DND-41 (cell line): ENCODE measurements at regions not wholly inside any gene's neighbourhood (a gene's known extent, or its start where the extent isn't known, plus 50 kb on each side); places are given as distances from the start of the nearest gene placed in this dataset.

Experiments used
- ATAC-seq: fragments of 200-7000 bp; cut with Tn5 transposase; 3 replicates; pipeline ENCODE4 v1.9.1; 2021; ENCODE audit warnings: low read depth; ENCODE audit not compliant: insufficient read depth
- DNase-seq: peaks from one replicate; pipeline ENCODE4 v3.0.0-alpha.2; 2020
- H2AFZ ChIP-seq: 2 replicates; pipeline ENCODE4 v1.6.0; 2012; ENCODE audit warnings: low read depth, low read length
- H3K27ac ChIP-seq: 2 replicates; pipeline ENCODE4 v1.5.1; 2012; ENCODE audit warnings: low read length, inconsistent platforms
- H3K27me3 ChIP-seq: fragments of 200-600 bp; sonication (generic); 2 replicates; pipeline ENCODE4 v1.6.0; 2012; ENCODE audit warnings: low read length, mild to moderate bottlenecking, inconsistent platforms; ENCODE audit not compliant: insufficient read depth, poor library complexity
- H3K36me3 ChIP-seq: 2 replicates; pipeline ENCODE4 v1.5.1; 2012; ENCODE audit warnings: low read length, inconsistent platforms; ENCODE audit not compliant: insufficient read depth
- H3K4me1 ChIP-seq: 2 replicates; pipeline ENCODE4 v1.5.1; 2012; ENCODE audit warnings: mild to moderate bottlenecking, low read length; ENCODE audit not compliant: insufficient read depth
- H3K4me2 ChIP-seq: 2 replicates; pipeline ENCODE4 v1.6.0; 2012; ENCODE audit warnings: mild to moderate bottlenecking, moderate library complexity, low read length, inconsistent platforms; ENCODE audit not compliant: insufficient read depth
- H3K4me3 ChIP-seq, 2 experiments: fragments of 200-600 bp in 1 of 2; shearing (Covaris generic) in 1 of 2; 2 replicates each; pipeline ENCODE4 v1.5.1; 2012 to 2016; ENCODE audit warnings: inconsistent platforms in 2 of 2, low read length in 2 of 2, mild to moderate bottlenecking in 2 of 2, low read depth in 1 of 2, moderate library complexity in 1 of 2
- H3K79me2 ChIP-seq: 2 replicates; pipeline ENCODE4 v1.6.0; 2012; ENCODE audit warnings: low read length, inconsistent platforms; ENCODE audit not compliant: insufficient read depth
- H3K9ac ChIP-seq: 2 replicates; pipeline ENCODE4 v1.6.0; 2012; ENCODE audit warnings: low read depth, mild to moderate bottlenecking, inconsistent platforms, low read length, moderate library complexity
- H3K9me3 ChIP-seq: 2 replicates; pipeline ENCODE4 v1.5.1; 2012; ENCODE audit warnings: low read length, moderate library complexity, mild to moderate bottlenecking, inconsistent platforms; ENCODE audit not compliant: insufficient read depth, severe bottlenecking
- H4K20me1 ChIP-seq: 2 replicates; pipeline ENCODE4 v1.6.0; 2012; ENCODE audit warnings: low read length; ENCODE audit not compliant: insufficient read depth
- EZH2 ChIP-seq: IDR thresholded peaks from 3 replicates; pipeline ENCODE4 v1.6.1; 2012; ENCODE audit warnings: borderline replicate concordance, low read depth, mild to moderate bottlenecking, moderate library complexity, low read length, inconsistent platforms; ENCODE audit not compliant: severe bottlenecking
- TF ChIP-seq, protein P1 (sequence below): IDR thresholded peaks from 2 replicates; pipeline ENCODE4 v1.5.1; 2012; ENCODE audit warnings: borderline replicate concordance, low read length, moderate library complexity, mild to moderate bottlenecking; ENCODE audit not compliant: poor library complexity, severe bottlenecking; ENCODE audit errors: extremely low read depth

GRCh38 chr21:38041493-38041892, 125.2 kb upstream of the KCNJ6 start:
- Histone ChIP-seq H3K79me2 (no peaks in the 10 kb centered on the region), H3K9ac (no peak overlapping the region), H2AFZ (no peak overlapping the region), H4K20me1 (no peaks in the 10 kb centered on the region), H3K9me3 (no peaks in the 10 kb centered on the region), H3K4me2 (no peak overlapping the region), H3K36me3 (no peaks in the 10 kb centered on the region), H3K4me1 (no peaks in the 10 kb centered on the region), H3K27me3 (no peaks in the 10 kb centered on the region), H3K27ac (no peak overlapping the region), H3K4me3 (no peak overlapping the region)
- no peak for TF ChIP-seq EZH2
- TF ChIP-seq, protein P1, sequence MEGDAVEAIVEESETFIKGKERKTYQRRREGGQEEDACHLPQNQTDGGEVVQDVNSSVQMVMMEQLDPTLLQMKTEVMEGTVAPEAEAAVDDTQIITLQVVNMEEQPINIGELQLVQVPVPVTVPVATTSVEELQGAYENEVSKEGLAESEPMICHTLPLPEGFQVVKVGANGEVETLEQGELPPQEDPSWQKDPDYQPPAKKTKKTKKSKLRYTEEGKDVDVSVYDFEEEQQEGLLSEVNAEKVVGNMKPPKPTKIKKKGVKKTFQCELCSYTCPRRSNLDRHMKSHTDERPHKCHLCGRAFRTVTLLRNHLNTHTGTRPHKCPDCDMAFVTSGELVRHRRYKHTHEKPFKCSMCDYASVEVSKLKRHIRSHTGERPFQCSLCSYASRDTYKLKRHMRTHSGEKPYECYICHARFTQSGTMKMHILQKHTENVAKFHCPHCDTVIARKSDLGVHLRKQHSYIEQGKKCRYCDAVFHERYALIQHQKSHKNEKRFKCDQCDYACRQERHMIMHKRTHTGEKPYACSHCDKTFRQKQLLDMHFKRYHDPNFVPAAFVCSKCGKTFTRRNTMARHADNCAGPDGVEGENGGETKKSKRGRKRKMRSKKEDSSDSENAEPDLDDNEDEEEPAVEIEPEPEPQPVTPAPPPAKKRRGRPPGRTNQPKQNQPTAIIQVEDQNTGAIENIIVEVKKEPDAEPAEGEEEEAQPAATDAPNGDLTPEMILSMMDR, result no peak
- DNase-seq, result no peak
- no peak for ATAC-seq

DNA sequence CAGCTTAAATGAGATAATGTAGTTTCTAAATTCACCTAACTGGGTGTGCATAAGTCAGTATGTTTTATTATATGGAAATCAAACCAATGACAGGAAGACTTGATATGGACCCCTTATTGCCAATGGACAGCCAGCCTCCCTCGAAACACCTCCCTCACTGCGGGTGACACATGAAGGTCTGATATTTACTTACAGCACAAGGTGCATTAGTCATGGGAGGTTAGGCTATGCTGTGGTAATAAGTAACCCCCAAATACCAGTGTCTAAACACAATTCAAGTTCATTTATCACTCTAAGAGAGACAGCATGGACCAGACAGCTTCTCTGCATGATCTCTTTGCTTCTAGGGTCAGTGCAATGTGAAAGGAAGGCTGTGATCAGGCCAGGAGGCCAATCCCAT, 126.0 kb upstream of the KCNJ6 start:
- Histone ChIP-seq H3K27ac (no peak overlapping the region), H4K20me1 (no peaks in the 10 kb centered on the region), H3K9me3 (no peaks in the 10 kb centered on the region), H3K4me2 (no peak overlapping the region), H3K36me3 (no peaks in the 10 kb centered on the region), H3K9ac (no peak overlapping the region), H3K79me2 (no peaks in the 10 kb centered on the region), H3K4me3 (no peak overlapping the region), H3K4me1 (no peaks in the 10 kb centered on the region), H2AFZ (no peak overlapping the region), H3K27me3 (no peaks in the 10 kb centered on the region)
- DNase-seq (no peak), ATAC-seq (no peak)
- TF ChIP-seq, protein P1, result no peak
- TF ChIP-seq EZH2, result no peak

DNA sequence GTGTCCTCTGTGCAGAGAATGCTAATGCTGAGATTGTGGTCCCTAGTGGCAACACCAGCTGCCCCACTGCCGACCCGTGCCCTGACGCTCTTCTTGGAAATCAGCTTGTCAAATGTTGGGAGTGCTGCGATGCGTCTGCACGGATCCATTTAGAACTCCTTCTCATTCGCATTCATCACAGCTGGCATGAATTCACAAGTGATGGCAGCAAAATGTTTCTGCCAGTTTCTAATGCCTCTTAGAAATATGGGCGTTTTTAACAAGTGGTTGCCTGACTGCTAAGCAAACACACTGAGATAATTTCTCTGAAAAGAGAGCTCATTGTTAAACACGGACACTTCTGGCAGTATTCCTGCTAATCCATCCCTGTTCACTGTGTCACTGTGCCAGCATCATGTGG, 131.9 kb upstream of the KCNJ6 start:
- no peak for DNase-seq
- no peaks in the 10 kb centered on the region for H3K4me1 ChIP-seq
- no peak for ATAC-seq
- H3K9me3 ChIP-seq, result no peaks in the 10 kb centered on the region
- H3K4me3 ChIP-seq, result no peak overlapping the region
- no peak overlapping the region for H2AFZ ChIP-seq
- H3K79me2 ChIP-seq, result no peaks in the 10 kb centered on the region
- H4K20me1 ChIP-seq, result no peaks in the 10 kb centered on the region
- no peak overlapping the region for H3K9ac ChIP-seq
- no peak for TF ChIP-seq EZH2
- TF ChIP-seq, protein P1, result no peak
- peaks cover 2% of the 10 kb centered on the region for H3K27me3 ChIP-seq
- H3K36me3 ChIP-seq, result no peaks in the 10 kb centered on the region
- H3K4me2 ChIP-seq, result no peak overlapping the region
- no peak overlapping the region for H3K27ac ChIP-seq

GRCh38 chr21:38054334-38054733, 138.1 kb upstream of the KCNJ6 start:
- ATAC-seq (no peak), DNase-seq (no peak)
- no peaks in the 10 kb centered on the region for H3K4me1 ChIP-seq
- H2AFZ ChIP-seq, result no peak overlapping the region
- H3K27me3 ChIP-seq, result peaks cover 2% of the 10 kb centered on the region
- no peaks in the 10 kb centered on the region for H3K79me2 ChIP-seq
- H4K20me1 ChIP-seq, result no peaks in the 10 kb centered on the region
- H3K9ac ChIP-seq, result no peak overlapping the region
- no peak overlapping the region for H3K4me2 ChIP-seq
- H3K4me3 ChIP-seq, result no peak overlapping the region
- TF ChIP-seq, protein P1, result no peak
- TF ChIP-seq EZH2, result no peak
- no peak overlapping the region for H3K27ac ChIP-seq
- no peaks in the 10 kb centered on the region for H3K9me3 ChIP-seq
- no peaks in the 10 kb centered on the region for H3K36me3 ChIP-seq
